Lower leg skin (tissue), 4 donors: ENCODE measurements at regions not wholly inside any gene's neighbourhood (a gene's known extent, or its start where the extent isn't known, plus 50 kb on each side); places are given as distances from the start of the nearest gene placed in this dataset.

Experiments
- DNase-seq, 2 donors: peaks; one replicate each; pipeline ENCODE4 v3.0.0-alpha.2; 2019; ENCODE audit warnings: low spot score in 2 of 2
- H3K4me3 ChIP-seq: fragments of 200-600 bp; sonication (generic); 2 replicates; pipeline ENCODE4 v1.5.1; 2017; ENCODE audit warnings: mild to moderate bottlenecking, low read depth; ENCODE audit not compliant: poor library complexity, severe bottlenecking
- POLR2A ChIP-seq, 2 donors: fragments of 450-650 bp; IDR thresholded peaks; one replicate each; pipeline ENCODE4 v1.6.1; 2016 to 2017; ENCODE audit warnings: antibody characterized with exemption in 2 of 2, mild to moderate bottlenecking in 1 of 2, moderate library complexity in 1 of 2
- WGBS, 2 donors: methylation state at CpG; one replicate each; pipeline ENCODE4 v1.1.5; 2018; 5-methylcytosine and 5-hydroxymethylcytosine counted together
- intact Hi-C: fragments of 100-400 bp; cut with DNase I; formaldehyde crosslinking; loops from one replicate; pipeline ENCODE4 v1.15.0; 2023; ENCODE audit warnings: low total_unique reads
- TF ChIP-seq, protein P1 (sequence below), 3 donors: fragments of 450-650 bp; IDR thresholded peaks; one replicate each; pipeline ENCODE4 v1.5.1; 2016; ENCODE audit warnings: antibody characterized with exemption in 3 of 3, mild to moderate bottlenecking in 3 of 3, moderate library complexity in 2 of 3

DNA sequence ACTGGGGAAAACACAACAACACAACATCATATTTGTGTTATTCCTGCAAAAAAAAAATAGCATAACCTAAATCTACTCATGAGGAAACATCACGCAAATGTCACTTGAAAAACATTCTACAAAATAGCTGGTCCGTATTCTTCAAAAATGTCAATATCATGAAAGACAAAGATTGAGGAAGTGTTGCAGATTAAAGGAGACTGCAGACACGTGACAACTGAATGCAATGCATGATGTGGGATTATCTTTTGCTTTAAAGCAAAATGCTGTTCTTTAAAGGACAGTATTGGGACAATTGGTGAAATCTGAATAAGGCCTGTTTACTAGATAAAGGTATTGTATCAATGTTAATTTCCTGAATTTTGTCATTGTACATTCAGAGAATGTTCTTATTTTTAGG lies 157.7 kb downstream of the SMIM20 start:
- intact Hi-C loops: no loop called here
- DNase-seq: no peak
- TF ChIP-seq POLR2A (IDR thresholded peaks at IDR 0.05): no peak
- TF ChIP-seq, protein P1, sequence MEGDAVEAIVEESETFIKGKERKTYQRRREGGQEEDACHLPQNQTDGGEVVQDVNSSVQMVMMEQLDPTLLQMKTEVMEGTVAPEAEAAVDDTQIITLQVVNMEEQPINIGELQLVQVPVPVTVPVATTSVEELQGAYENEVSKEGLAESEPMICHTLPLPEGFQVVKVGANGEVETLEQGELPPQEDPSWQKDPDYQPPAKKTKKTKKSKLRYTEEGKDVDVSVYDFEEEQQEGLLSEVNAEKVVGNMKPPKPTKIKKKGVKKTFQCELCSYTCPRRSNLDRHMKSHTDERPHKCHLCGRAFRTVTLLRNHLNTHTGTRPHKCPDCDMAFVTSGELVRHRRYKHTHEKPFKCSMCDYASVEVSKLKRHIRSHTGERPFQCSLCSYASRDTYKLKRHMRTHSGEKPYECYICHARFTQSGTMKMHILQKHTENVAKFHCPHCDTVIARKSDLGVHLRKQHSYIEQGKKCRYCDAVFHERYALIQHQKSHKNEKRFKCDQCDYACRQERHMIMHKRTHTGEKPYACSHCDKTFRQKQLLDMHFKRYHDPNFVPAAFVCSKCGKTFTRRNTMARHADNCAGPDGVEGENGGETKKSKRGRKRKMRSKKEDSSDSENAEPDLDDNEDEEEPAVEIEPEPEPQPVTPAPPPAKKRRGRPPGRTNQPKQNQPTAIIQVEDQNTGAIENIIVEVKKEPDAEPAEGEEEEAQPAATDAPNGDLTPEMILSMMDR (IDR thresholded peaks at IDR 0.05): no peak
- H3K4me3 ChIP-seq: no peak overlapping the region
- WGBS, 2 donors: 85 to 87% methylated on average over 3 of the region's 3 CpGs

GRCh38 chr4:26073886-26074560 lies 160.0 kb downstream of the SMIM20 start:
- intact Hi-C loops: no loop called here
- WGBS, 2 donors: 86 to 91% methylated on average over 6 of the region's 6 CpGs
- DNase-seq: no peak
- TF ChIP-seq, protein P1 (IDR thresholded peaks at IDR 0.05): no peak
- no peak for TF ChIP-seq POLR2A (IDR thresholded peaks at IDR 0.05)
- H3K4me3 ChIP-seq: no peak overlapping the region

- TF ChIP-seq, protein P1 (IDR thresholded peaks at IDR 0.05): no peak
- no peak for TF ChIP-seq POLR2A (IDR thresholded peaks at IDR 0.05)
- WGBS, 2 donors: 59 to 66% methylated on average over 8 of the region's 8 CpGs
- no peak for DNase-seq
- intact Hi-C loops: no loop called here
- no peak overlapping the region for H3K4me3 ChIP-seq
Measured at GRCh38 chr4:26074712-26075430, 160.9 kb downstream of the SMIM20 start.

DNA sequence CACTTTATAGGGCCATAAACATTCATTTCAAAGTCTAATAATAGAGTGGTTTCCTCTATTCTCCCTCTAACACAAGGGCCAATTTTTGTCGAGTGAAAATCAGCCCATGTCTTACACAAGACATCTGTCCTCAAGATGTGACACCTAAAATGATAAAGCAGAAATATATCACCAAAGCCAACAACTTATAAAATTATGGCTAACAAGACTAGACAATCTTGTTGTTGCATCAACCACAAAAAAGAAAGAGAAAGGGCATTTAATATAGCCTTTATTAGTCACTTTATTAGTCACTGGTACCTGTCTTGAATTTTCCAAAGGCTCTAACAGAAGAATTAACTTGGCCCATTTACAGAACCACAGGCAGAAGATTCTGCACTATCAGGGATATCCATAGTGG lies 161.6 kb downstream of the SMIM20 start:
- intact Hi-C loops: no loop called here
- no peak overlapping the region for H3K4me3 ChIP-seq
- no peak for TF ChIP-seq POLR2A (IDR thresholded peaks at IDR 0.05)
- TF ChIP-seq, protein P1 (IDR thresholded peaks at IDR 0.05): no peak
- no peak for DNase-seq
- 13 to 31% methylated on average over 1 of the region's 1 CpG for WGBS, 2 donors

DNA sequence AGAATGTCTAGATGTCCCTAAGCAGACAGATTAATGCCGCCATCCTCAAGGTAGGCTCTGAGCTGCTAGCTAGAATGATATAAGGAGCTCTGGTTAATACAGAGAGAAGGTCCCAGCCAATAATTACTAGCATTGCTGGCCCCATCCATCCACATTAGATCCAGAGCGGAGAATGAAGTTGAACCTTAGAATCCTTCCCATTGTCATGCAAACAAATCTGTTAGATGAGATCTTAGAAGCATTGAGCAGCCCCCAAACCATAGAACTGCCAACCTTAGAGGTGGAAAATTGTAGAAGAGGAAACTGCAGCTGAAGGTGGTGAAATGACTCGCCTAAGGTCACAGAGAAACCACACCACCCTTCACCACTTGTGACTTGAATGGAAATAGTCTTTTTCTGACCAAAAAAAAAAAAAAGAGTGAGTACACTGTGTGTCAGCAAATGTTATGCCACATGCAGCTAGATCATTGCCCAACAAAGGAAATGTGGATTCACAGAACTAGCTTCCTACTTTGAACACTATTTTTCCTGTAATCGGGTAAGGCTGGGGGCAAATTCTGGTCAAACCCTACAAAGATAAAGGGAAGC lies 162.1 kb downstream of the SMIM20 start:
- intact Hi-C loops: no loop called here
- TF ChIP-seq POLR2A (IDR thresholded peaks at IDR 0.05): no peak
- TF ChIP-seq, protein P1 (IDR thresholded peaks at IDR 0.05): no peak
- 79 to 83% methylated on average over 4 of the region's 4 CpGs for WGBS, 2 donors
- peak in 1 of 2 donors; percentile 45 for DNase-seq
- no peak overlapping the region for H3K4me3 ChIP-seq
